ENCODE measurements at regions not wholly inside any gene's neighbourhood (a gene's known extent, or its start where the extent isn't known, plus 50 kb on each side); places are given as distances from the start of the nearest gene placed in this dataset.
"Not testable (repeated sequence)": the region's sequence is repeated elsewhere in the genome, so short reads cannot be mapped to it uniquely, and the experiment has no call there.

- no peak for TF ChIP-seq MXI1 (conservative IDR thresholded peaks at IDR 0.05; ENCODE audit: poor library complexity, severe bottlenecking)
- TF ChIP-seq, protein P1, sequence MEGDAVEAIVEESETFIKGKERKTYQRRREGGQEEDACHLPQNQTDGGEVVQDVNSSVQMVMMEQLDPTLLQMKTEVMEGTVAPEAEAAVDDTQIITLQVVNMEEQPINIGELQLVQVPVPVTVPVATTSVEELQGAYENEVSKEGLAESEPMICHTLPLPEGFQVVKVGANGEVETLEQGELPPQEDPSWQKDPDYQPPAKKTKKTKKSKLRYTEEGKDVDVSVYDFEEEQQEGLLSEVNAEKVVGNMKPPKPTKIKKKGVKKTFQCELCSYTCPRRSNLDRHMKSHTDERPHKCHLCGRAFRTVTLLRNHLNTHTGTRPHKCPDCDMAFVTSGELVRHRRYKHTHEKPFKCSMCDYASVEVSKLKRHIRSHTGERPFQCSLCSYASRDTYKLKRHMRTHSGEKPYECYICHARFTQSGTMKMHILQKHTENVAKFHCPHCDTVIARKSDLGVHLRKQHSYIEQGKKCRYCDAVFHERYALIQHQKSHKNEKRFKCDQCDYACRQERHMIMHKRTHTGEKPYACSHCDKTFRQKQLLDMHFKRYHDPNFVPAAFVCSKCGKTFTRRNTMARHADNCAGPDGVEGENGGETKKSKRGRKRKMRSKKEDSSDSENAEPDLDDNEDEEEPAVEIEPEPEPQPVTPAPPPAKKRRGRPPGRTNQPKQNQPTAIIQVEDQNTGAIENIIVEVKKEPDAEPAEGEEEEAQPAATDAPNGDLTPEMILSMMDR (IDR thresholded peaks at IDR 0.05; ENCODE audit: poor library complexity, severe bottlenecking): no peak
- no peak for TF ChIP-seq SMC3 (conservative IDR thresholded peaks at IDR 0.05; ENCODE audit: poor library complexity)
- no peak for TF ChIP-seq TAF1 (IDR thresholded peaks at IDR 0.05; ENCODE audit: low read depth)
- no peak for TF ChIP-seq REST (IDR thresholded peaks at IDR 0.05; ENCODE audit: borderline replicate concordance)
- TF ChIP-seq RAD21 (conservative IDR thresholded peaks at IDR 0.05): no peak
- H3F3A ChIP-seq (ENCODE audit: insufficient read depth, low read length, poor library complexity, severe bottlenecking): no peaks in the 10 kb centered on the region
- no peak overlapping the region for H2AFZ ChIP-seq (ENCODE audit: low read depth, low read length)
- H3K9me2 ChIP-seq (ENCODE audit: insufficient read depth, low read length): no peaks in the 10 kb centered on the region
- no peak overlapping the region for H3K4me2 ChIP-seq (ENCODE audit: low read length)
- no peaks in the 10 kb centered on the region for H4K20me1 ChIP-seq (ENCODE audit: insufficient read depth)
- H3K4me3 ChIP-seq (ENCODE audit: low read length): no peak overlapping the region
- H3K9me3 ChIP-seq (ENCODE audit: low read length): no peaks in the 10 kb centered on the region
- H3K27me3 ChIP-seq (ENCODE audit: insufficient read depth, low read depth, low read length): no peaks in the 10 kb centered on the region
- H3K36me3 ChIP-seq (ENCODE audit: insufficient read depth, low read length): no peaks in the 10 kb centered on the region
- H3K9ac ChIP-seq (ENCODE audit: low read length): no peak overlapping the region
- no peak overlapping the region for H3K27ac ChIP-seq (ENCODE audit: low read length)
- no peaks in the 10 kb centered on the region for H3K79me2 ChIP-seq (replicated peaks; ENCODE audit: insufficient read depth, low read length)
Observed at GRCh38 chr3:137867611-137868010, 103.5 kb downstream of the SOX14 start.

- Histone ChIP-seq H3K79me2 (replicated peaks; ENCODE audit: insufficient read depth, low read length) (no peaks in the 10 kb centered on the region), H2AFZ (ENCODE audit: low read depth, low read length) (no peak overlapping the region)
- TF ChIP-seq EZH2 (IDR thresholded peaks at IDR 0.05; ENCODE audit: borderline replicate concordance, insufficient read depth, low read length, poor library complexity, severe bottlenecking) (no peak), REST (IDR thresholded peaks at IDR 0.05; ENCODE audit: borderline replicate concordance) (no peak), SMC3 (conservative IDR thresholded peaks at IDR 0.05; ENCODE audit: poor library complexity) (no peak), POLR2AphosphoS5 (IDR thresholded peaks at IDR 0.05) (no peak), MXI1 (conservative IDR thresholded peaks at IDR 0.05; ENCODE audit: poor library complexity, severe bottlenecking) (no peak), EP300 (conservative IDR thresholded peaks at IDR 0.05; ENCODE audit: poor library complexity, severe bottlenecking) (no peak), RAD21 (conservative IDR thresholded peaks at IDR 0.05) (no peak), TAF1 (IDR thresholded peaks at IDR 0.05; ENCODE audit: low read depth) (no peak)
- TF ChIP-seq, protein P1 (IDR thresholded peaks at IDR 0.05; ENCODE audit: poor library complexity, severe bottlenecking): no peak
Observed at GRCh38 chr3:137869022-137869421, 104.9 kb downstream of the SOX14 start.

GRCh38 chr3:137872589-137872988 lies 108.5 kb downstream of the SOX14 start:
- not testable (repeated sequence) for H3F3A ChIP-seq (ENCODE audit: insufficient read depth, low read length, poor library complexity, severe bottlenecking); H4K20me1 ChIP-seq (ENCODE audit: insufficient read depth); H3K4me2 ChIP-seq (ENCODE audit: low read length); H3K36me3 ChIP-seq (ENCODE audit: insufficient read depth, low read length); H3K27me3 ChIP-seq (ENCODE audit: insufficient read depth, low read depth, low read length); H2AFZ ChIP-seq (ENCODE audit: low read depth, low read length); H3K9me3 ChIP-seq (ENCODE audit: low read length); H3K27ac ChIP-seq (ENCODE audit: low read length); H3K79me2 ChIP-seq (replicated peaks; ENCODE audit: insufficient read depth, low read length); H3K4me3 ChIP-seq (ENCODE audit: low read length); H3K9ac ChIP-seq (ENCODE audit: low read length); H3K9me2 ChIP-seq (ENCODE audit: insufficient read depth, low read length)

More at GRCh38 chr3:137869022-137869421, 104.9 kb downstream of the SOX14 start:
- H3K9me3 ChIP-seq (ENCODE audit: low read length): no peaks in the 10 kb centered on the region
- no peaks in the 10 kb centered on the region for H3K9me2 ChIP-seq (ENCODE audit: insufficient read depth, low read length)
- H3K4me2 ChIP-seq (ENCODE audit: low read length): no peak overlapping the region
- H4K20me1 ChIP-seq (ENCODE audit: insufficient read depth): no peaks in the 10 kb centered on the region
- no peaks in the 10 kb centered on the region for H3F3A ChIP-seq (ENCODE audit: insufficient read depth, low read length, poor library complexity, severe bottlenecking)
- no peak overlapping the region for H3K4me3 ChIP-seq (ENCODE audit: low read length)
- no peak overlapping the region for H3K9ac ChIP-seq (ENCODE audit: low read length)
- H3K27ac ChIP-seq (ENCODE audit: low read length): no peak overlapping the region
- no peaks in the 10 kb centered on the region for H3K27me3 ChIP-seq (ENCODE audit: insufficient read depth, low read depth, low read length)
- no peaks in the 10 kb centered on the region for H3K36me3 ChIP-seq (ENCODE audit: insufficient read depth, low read length)

Measured in neural cell (in vitro differentiated cells).